Endothelial cell of umbilical vein (primary cell): ENCODE measurements at regions not wholly inside any gene's neighbourhood (a gene's known extent, or its start where the extent isn't known, plus 50 kb on each side); places are given as distances from the start of the nearest gene placed in this dataset.

Source experiments
- BruUV-seq: library from RNA; stranded (reverse); fragments of 400-500 nt; replicated peaks from 2 replicates; lab custom pipeline; 2021; lab: Mats Ljungman, UMichigan
- CTCF ChIA-PET: fragments of 300-600, 350-600 bp; sonication (Branson Sonifier 250); formaldehyde crosslinking; loops from one replicate; lab custom pipeline; 2021; ENCODE audit warnings: antibody characterized with exemption, inconsistent platforms; lab: Charles Lee
- POLR2A ChIA-PET: fragments of 300-600, 350-600 bp; sonication (Branson Sonifier 250); formaldehyde crosslinking; loops from one replicate; lab custom pipeline; 2021; ENCODE audit warnings: antibody characterized with exemption, inconsistent platforms; lab: Charles Lee
- DNase-seq: peaks from one replicate; pipeline ENCODE4 v3.0.0-alpha.2; 2011; ENCODE audit warnings: low read depth, low spot score
- FAIRE-seq: peaks from 2 replicates; lab custom pipeline; 2011; peaks lifted over from hg19 to GRCh38; lab: Jason Lieb, UNC
- H2AFZ ChIP-seq: 2 replicates; pipeline ENCODE4 v1.6.0; 2012; ENCODE audit warnings: low read depth, low read length, control low read depth, inconsistent platforms
- H3K27ac ChIP-seq: 2 replicates; pipeline ENCODE4 v1.5.1; 2011; ENCODE audit warnings: low read depth, mild to moderate bottlenecking, control low read depth, low read length, moderate library complexity; ENCODE audit not compliant: insufficient read depth
- H3K27me3 ChIP-seq, 2 experiments: 2 replicates each; pipeline versions ENCODE4 v1.6.0 to v1.6.1; 2011; ENCODE audit warnings: low read length in 2 of 2, mixed read lengths in 1 of 2; ENCODE audit not compliant: control insufficient read depth in 2 of 2, insufficient read depth in 2 of 2
- H3K36me3 ChIP-seq, 2 experiments: 2 replicates in 1 of 2; 3 replicates in 1 of 2; pipeline ENCODE4 v1.5.1; 2011; ENCODE audit warnings: low read length in 2 of 2, mild to moderate bottlenecking in 1 of 2, moderate library complexity in 1 of 2; ENCODE audit not compliant: control insufficient read depth in 2 of 2, insufficient read depth in 2 of 2; ENCODE audit errors: extremely low read depth in 1 of 2
- H3K4me1 ChIP-seq: 3 replicates; pipeline ENCODE4 v1.5.1; 2011; ENCODE audit warnings: mild to moderate bottlenecking, low read length; ENCODE audit not compliant: control insufficient read depth, insufficient read depth; ENCODE audit errors: extremely low read depth
- H3K4me2 ChIP-seq: 2 replicates; pipeline ENCODE4 v1.6.1; 2011; ENCODE audit warnings: low read length, control low read depth, mixed read lengths; ENCODE audit not compliant: insufficient read depth
- H3K4me3 ChIP-seq, 3 experiments: fragments of 200-600 bp in 1 of 3; sonication (generic), shearing (Covaris generic) in 1 of 3; replicated peaks in 1 of 3; 2 replicates each; pipeline ENCODE4 v1.5.1; 2011 to 2016; ENCODE audit warnings: control low read depth in 3 of 3, low read length in 3 of 3, mild to moderate bottlenecking in 2 of 3, inconsistent platforms in 1 of 3, low read depth in 1 of 3, moderate library complexity in 1 of 3; ENCODE audit not compliant: insufficient read depth in 1 of 3
- H3K79me2 ChIP-seq: 2 replicates; pipeline ENCODE4 v1.6.0; 2012; ENCODE audit warnings: low read length, inconsistent platforms; ENCODE audit not compliant: control insufficient read depth, insufficient read depth
- H3K9ac ChIP-seq: replicated peaks from 2 replicates; pipeline ENCODE3; 2011; ENCODE audit warnings: low read length, control low read depth; ENCODE audit not compliant: insufficient read depth; ENCODE audit errors: extremely low read depth
- H3K9me1 ChIP-seq: replicated peaks from 3 replicates; pipeline ENCODE4 v1.6.0; 2011; ENCODE audit warnings: mild to moderate bottlenecking, low read length; ENCODE audit not compliant: control insufficient read depth, insufficient read depth; ENCODE audit errors: extremely low read depth
- H3K9me3 ChIP-seq: replicated peaks from 2 replicates; pipeline ENCODE4 v1.5.1; 2012; ENCODE audit warnings: low read length, inconsistent platforms; ENCODE audit not compliant: control insufficient read depth, insufficient read depth
- H4K20me1 ChIP-seq: replicated peaks from 2 replicates; pipeline ENCODE3; 2011; ENCODE audit warnings: mild to moderate bottlenecking, low read length; ENCODE audit not compliant: control insufficient read depth, insufficient read depth; ENCODE audit errors: extremely low read depth
- CTCF ChIP-seq, 2 donors: IDR thresholded peaks; 1 replicate in 1 of 2; 2 replicates in 1 of 2; pipeline ENCODE4 v1.5.1; 2011; ENCODE audit warnings: low read length in 2 of 2, mild to moderate bottlenecking in 2 of 2, moderate library complexity in 2 of 2, control low read depth in 1 of 2, inconsistent platforms in 1 of 2, low read depth in 1 of 2; ENCODE audit not compliant: insufficient read depth in 1 of 2; ENCODE audit errors: extremely low read depth in 1 of 2
- EZH2 ChIP-seq: IDR thresholded peaks from 2 replicates; pipeline ENCODE4 v1.6.1; 2012; ENCODE audit warnings: borderline replicate concordance, low read depth, mild to moderate bottlenecking, moderate library complexity, low read length, inconsistent platforms; ENCODE audit not compliant: severe bottlenecking
- FOS ChIP-seq: IDR thresholded peaks from 2 replicates; pipeline ENCODE4 v1.6.1; 2011; ENCODE audit warnings: mild to moderate bottlenecking, low read length, moderate library complexity, borderline replicate concordance; ENCODE audit not compliant: insufficient read depth
- GATA2 ChIP-seq: IDR thresholded peaks from 2 replicates; pipeline ENCODE4 v1.7.0; 2011; ENCODE audit warnings: low read depth, mild to moderate bottlenecking, moderate library complexity, mixed read lengths, low read length; ENCODE audit not compliant: insufficient read length, insufficient read depth
- JUN ChIP-seq: IDR thresholded peaks from 2 replicates; pipeline ENCODE4 v1.6.1; 2011; ENCODE audit warnings: borderline replicate concordance, low read depth; ENCODE audit not compliant: insufficient read length, insufficient read depth
- MAX ChIP-seq: IDR thresholded peaks from 2 replicates; pipeline ENCODE4 v1.6.1; 2011; ENCODE audit not compliant: insufficient read depth, insufficient read length
- MYC ChIP-seq: IDR thresholded peaks from one replicate; pipeline ENCODE4 v1.6.1; 2011; ENCODE audit warnings: mild to moderate bottlenecking, low read depth, low read length
- POLR2A ChIP-seq: IDR thresholded peaks from 2 replicates; pipeline ENCODE4 v1.6.1; 2012; ENCODE audit warnings: low read depth, mild to moderate bottlenecking, control low read depth, low read length
- POLR2AphosphoS5 ChIP-seq: IDR thresholded peaks from 2 replicates; pipeline ENCODE4 v1.6.1; 2012; ENCODE audit warnings: low read depth, mild to moderate bottlenecking, control low read depth, low read length, moderate library complexity; ENCODE audit not compliant: insufficient read depth
- dilution Hi-C: fragments of 300-500 bp; cut with MboI; formaldehyde crosslinking; loops from one replicate; pipeline ENCODE4 v1.15.0; 2019; ENCODE audit warnings: low sequenced_read_pairs; ENCODE audit not compliant: extremely low pct_ligation_motif_present
- intact Hi-C: fragments of 100-400 bp; cut with micrococcal nuclease; formaldehyde crosslinking; loops from one replicate; pipeline ENCODE4 v1.10.0; 2022

GRCh38 chr1:71262970-71263369 is 182.1 kb upstream of the ZRANB2 start:
- dilution Hi-C loops = no loop called here
- Histone ChIP-seq H3K36me3 (no peaks in the 10 kb centered on the region), H3K27ac (no peak overlapping the region), H3K79me2 (no peaks in the 10 kb centered on the region), H3K4me2 (no peak overlapping the region), H3K4me3 (no peak overlapping the region), H3K27me3 (no peaks in the 10 kb centered on the region), H3K9me1 (no peaks in the 10 kb centered on the region), H2AFZ (no peak overlapping the region), H3K9me3 (no peaks in the 10 kb centered on the region), H3K4me1 (no peaks in the 10 kb centered on the region), H3K9ac (no peak overlapping the region), H4K20me1 (no peaks in the 10 kb centered on the region)
- ChIA-PET POLR2A (no interaction called here), CTCF (no interaction called here)
- TF ChIP-seq EZH2 (no peak), POLR2A (no peak), MAX (no peak)
- DNase-seq (no peak), FAIRE-seq (no peak)
- intact Hi-C loops = no loop called here
- no TSS peak for BruUV-seq

- no peaks in the 10 kb centered on the region for H3K9me3 ChIP-seq
- no peak overlapping the region for H3K4me3 ChIP-seq
- no peaks in the 10 kb centered on the region for H3K4me1 ChIP-seq
- intact Hi-C loops = no loop called here
- FAIRE-seq (no peak), DNase-seq (no peak)
- H2AFZ ChIP-seq = no peak overlapping the region
- H3K9ac ChIP-seq = no peak overlapping the region
- dilution Hi-C loops = no loop called here
- TF ChIP-seq CTCF (IDR thresholded peaks at IDR 0.05; ENCODE audit: extremely low read depth in 1 of 2, insufficient read depth in 1 of 2, low read depth in 1 of 2, low read length in 2 of 2) = no peak
- no peak for TF ChIP-seq EZH2
- no peak for TF ChIP-seq POLR2A
- no peak for TF ChIP-seq MYC
- TF ChIP-seq FOS = no peak
- TF ChIP-seq POLR2AphosphoS5 = no peak
- TF ChIP-seq JUN = no peak
- TF ChIP-seq GATA2 = no peak
- TF ChIP-seq MAX = no peak
- H3K4me2 ChIP-seq = no peak overlapping the region
- H3K27me3 ChIP-seq = no peaks in the 10 kb centered on the region
- no peaks in the 10 kb centered on the region for H3K79me2 ChIP-seq
- no peaks in the 10 kb centered on the region for H4K20me1 ChIP-seq
- no peaks in the 10 kb centered on the region for H3K36me3 ChIP-seq
- POLR2A ChIA-PET = no interaction called here
- CTCF ChIA-PET = no interaction called here
- BruUV-seq = no TSS peak
- no peaks in the 10 kb centered on the region for H3K9me1 ChIP-seq
- no peak overlapping the region for H3K27ac ChIP-seq
Observed at GRCh38 chr1:71252900-71253299, 172.1 kb upstream of the ZRANB2 start.
